Keratinocyte (primary cell): ENCODE measurements at regions not wholly inside any gene's neighbourhood (a gene's known extent, or its start where the extent isn't known, plus 50 kb on each side); places are given as distances from the start of the nearest gene placed in this dataset.

Source experiments
- DNase-seq: peaks from one replicate; pipeline ENCODE4 v3.0.0-alpha.2; 2011; ENCODE audit warnings: low read depth, missing footprints, low spot score
- FAIRE-seq: peaks from 2 replicates; lab custom pipeline; 2011; peaks lifted over from hg19 to GRCh38; lab: Jason Lieb, UNC
- H2AFZ ChIP-seq: 2 replicates; pipeline ENCODE4 v1.6.0; 2012; ENCODE audit warnings: low read length, control low read depth, inconsistent platforms; ENCODE audit not compliant: control insufficient read depth
- H3K27ac ChIP-seq: 2 replicates; pipeline ENCODE4 v1.5.1; 2011; ENCODE audit warnings: low read length; ENCODE audit not compliant: control insufficient read depth, insufficient read depth
- H3K27me3 ChIP-seq: 3 replicates; pipeline ENCODE4 v1.6.0; 2011; ENCODE audit warnings: low read length; ENCODE audit not compliant: control insufficient read depth, insufficient read depth; ENCODE audit errors: extremely low read depth
- H3K36me3 ChIP-seq, 2 experiments: 2 replicates in 1 of 2; 3 replicates in 1 of 2; pipeline ENCODE4 v1.5.1; 2011; ENCODE audit warnings: low read length in 2 of 2, mild to moderate bottlenecking in 1 of 2; ENCODE audit not compliant: control insufficient read depth in 2 of 2, insufficient read depth in 2 of 2; ENCODE audit errors: extremely low read depth in 1 of 2
- H3K4me1 ChIP-seq: 3 replicates; pipeline ENCODE4 v1.5.1; 2011; ENCODE audit warnings: low read length; ENCODE audit not compliant: control insufficient read depth, insufficient read depth; ENCODE audit errors: extremely low read depth
- H3K4me2 ChIP-seq: 3 replicates; pipeline ENCODE4 v1.6.0; 2011; ENCODE audit warnings: low read depth, low read length; ENCODE audit not compliant: control insufficient read depth, insufficient read depth; ENCODE audit errors: extremely low read depth
- H3K4me3 ChIP-seq, 3 experiments: fragments of 200-600 bp in 1 of 3; sonication (generic) in 1 of 3; 2 replicates in 2 of 3; 3 replicates in 1 of 3; pipeline ENCODE4 v1.5.1; 2011 to 2016; ENCODE audit warnings: low read length in 3 of 3, mild to moderate bottlenecking in 3 of 3, control low read depth in 2 of 3, inconsistent platforms in 1 of 3, low read depth in 1 of 3, mixed read lengths in 1 of 3, mixed run types in 1 of 3, moderate library complexity in 1 of 3; ENCODE audit not compliant: control insufficient read depth in 2 of 3, insufficient read depth in 2 of 3; ENCODE audit errors: extremely low read depth in 1 of 3
- H3K79me2 ChIP-seq: 2 replicates; pipeline ENCODE4 v1.6.0; 2012; ENCODE audit warnings: low read length; ENCODE audit not compliant: control insufficient read depth, insufficient read depth
- H3K9ac ChIP-seq: 3 replicates; pipeline ENCODE4 v1.6.0; 2011; ENCODE audit warnings: low read length; ENCODE audit not compliant: control insufficient read depth, insufficient read depth; ENCODE audit errors: extremely low read depth
- H3K9me1 ChIP-seq: 3 replicates; pipeline ENCODE4 v1.6.0; 2011; ENCODE audit warnings: low read length; ENCODE audit not compliant: control insufficient read depth, insufficient read depth; ENCODE audit errors: extremely low read depth
- H3K9me3 ChIP-seq: 2 replicates; pipeline ENCODE4 v1.5.1; 2012; ENCODE audit warnings: low read depth, low read length; ENCODE audit not compliant: control insufficient read depth
- H4K20me1 ChIP-seq: 3 replicates; pipeline ENCODE4 v1.6.0; 2011; ENCODE audit warnings: low read length; ENCODE audit not compliant: control insufficient read depth, insufficient read depth; ENCODE audit errors: extremely low read depth
- CTCF ChIP-seq, 3 experiments: IDR thresholded peaks in 1 of 3; conservative IDR thresholded peaks in 1 of 3; optimal IDR thresholded peaks in 1 of 3; 2 replicates in 2 of 3; 3 replicates in 1 of 3; pipeline versions ENCODE3 to v1.5.1; 2011; ENCODE audit warnings: low read length in 3 of 3, mild to moderate bottlenecking in 3 of 3, moderate library complexity in 2 of 3, control low read depth in 1 of 3, inconsistent platforms in 1 of 3; ENCODE audit not compliant: insufficient read depth in 2 of 3; ENCODE audit errors: extremely low read depth in 1 of 3
- EZH2 ChIP-seq: IDR thresholded peaks from one replicate; pipeline ENCODE4 v1.6.1; 2012; ENCODE audit warnings: inconsistent platforms, mild to moderate bottlenecking, low read length, moderate library complexity
- dilution Hi-C: fragments of 300-500 bp; cut with MboI; formaldehyde crosslinking; loops from one replicate; pipeline ENCODE4 v1.7.0; 2020; ENCODE audit warnings: low sequenced_read_pairs; ENCODE audit not compliant: extremely low pct_ligation_motif_present

- H3K4me2 ChIP-seq = no peak overlapping the region
- H3K36me3 ChIP-seq = no peaks in the 10 kb centered on the region
- H3K9me1 ChIP-seq = no peaks in the 10 kb centered on the region
- dilution Hi-C loops = no loop called here
- H3K4me1 ChIP-seq = peaks cover 4% of the 10 kb centered on the region
- no peaks in the 10 kb centered on the region for H3K9me3 ChIP-seq
- no peak overlapping the region for H3K9ac ChIP-seq
- no peaks in the 10 kb centered on the region for H3K27me3 ChIP-seq
- no peaks in the 10 kb centered on the region for H3K79me2 ChIP-seq
- no peak overlapping the region for H2AFZ ChIP-seq
- no peak overlapping the region for H3K4me3 ChIP-seq
- FAIRE-seq (no peak), DNase-seq (no peak)
- H3K27ac ChIP-seq = no peak overlapping the region
- H4K20me1 ChIP-seq = no peaks in the 10 kb centered on the region
- no peak for TF ChIP-seq EZH2
- TF ChIP-seq CTCF (optimal IDR thresholded peaks at IDR 0.05 in 1 of 3, IDR thresholded peaks at IDR 0.05 in 1 of 3, conservative IDR thresholded peaks at IDR 0.05 in 1 of 3; ENCODE audit: extremely low read depth in 1 of 3, insufficient read depth in 2 of 3, low read length in 3 of 3) = no peak
These were observed 613.3 kb upstream of the CADM1 start for GRCh38 chr11:116117331-116118137.

- no peaks in the 10 kb centered on the region for H3K79me2 ChIP-seq
- peaks cover 7% of the 10 kb centered on the region for H3K4me1 ChIP-seq
- TF ChIP-seq EZH2 (no peak), CTCF (optimal IDR thresholded peaks at IDR 0.05 in 1 of 3, IDR thresholded peaks at IDR 0.05 in 1 of 3, conservative IDR thresholded peaks at IDR 0.05 in 1 of 3; ENCODE audit: extremely low read depth in 1 of 3, insufficient read depth in 2 of 3, low read length in 3 of 3) (no peak)
- no peak overlapping the region for H3K9ac ChIP-seq
- no peaks in the 10 kb centered on the region for H3K9me3 ChIP-seq
- no peak overlapping the region for H2AFZ ChIP-seq
- no peak overlapping the region for H3K4me3 ChIP-seq
- no peak for FAIRE-seq
- dilution Hi-C loops = no loop called here
- H3K36me3 ChIP-seq = no peaks in the 10 kb centered on the region
- no peaks in the 10 kb centered on the region for H3K27me3 ChIP-seq
- H3K9me1 ChIP-seq = no peaks in the 10 kb centered on the region
- H3K4me2 ChIP-seq = no peak overlapping the region
- H3K27ac ChIP-seq = no peak overlapping the region
- no peak for DNase-seq
- H4K20me1 ChIP-seq = no peaks in the 10 kb centered on the region
These were observed 611.6 kb upstream of the CADM1 start for GRCh38 chr11:116115801-116116200.
